ENCODE measurements at regions not wholly inside any gene's neighbourhood (a gene's known extent, or its start where the extent isn't known, plus 50 kb on each side); places are given as distances from the start of the nearest gene placed in this dataset.

DNA sequence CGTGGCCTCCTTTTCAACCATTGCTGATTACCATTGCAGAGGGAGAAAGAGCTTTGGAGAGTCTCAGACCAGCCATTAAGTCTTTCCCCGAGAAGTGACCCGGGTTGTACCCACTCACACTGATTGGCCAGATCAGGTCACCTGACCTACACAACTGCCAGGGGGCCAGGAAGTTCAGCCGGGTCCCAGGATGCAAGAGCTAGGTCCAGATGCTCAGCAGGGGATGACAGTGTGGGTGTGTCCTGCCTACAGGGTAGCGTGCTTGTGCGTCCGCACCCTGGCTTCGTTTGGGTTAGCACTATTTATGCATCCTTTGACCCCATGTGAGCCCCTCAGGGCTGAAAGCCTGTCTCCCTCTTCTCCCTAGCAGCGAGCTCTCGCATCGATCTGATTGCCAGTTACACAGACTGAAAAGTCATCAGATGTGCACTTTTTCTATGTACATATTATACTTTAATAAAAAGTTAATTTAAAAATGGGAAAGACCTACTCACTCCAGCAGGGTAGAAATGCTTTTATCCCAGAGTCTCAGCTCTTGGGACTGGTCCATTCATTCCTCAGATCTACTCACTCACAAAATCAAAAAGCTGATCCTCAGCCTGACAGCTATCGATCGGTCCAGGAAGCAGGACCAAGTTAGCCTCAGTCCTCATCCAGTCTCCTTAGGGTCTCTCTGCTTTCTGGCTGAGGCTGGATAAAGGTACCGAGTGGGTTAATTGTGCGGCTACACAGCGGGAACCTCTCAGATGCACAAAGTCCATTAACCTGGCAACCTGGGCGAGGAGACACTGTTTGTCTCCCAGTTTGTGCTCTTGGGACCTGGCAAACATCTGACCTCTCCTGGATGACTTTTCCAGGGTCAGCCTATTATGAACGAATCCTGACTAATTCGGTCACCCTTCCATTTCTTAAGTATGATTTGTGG is 68.0 kb downstream of the SERPINA3 start:
- Histone ChIP-seq H3K79me2 (ENCODE audit: low read length) (no peaks in the 10 kb centered on the region), H3F3A (ENCODE audit: insufficient read depth, low read length) (no peaks in the 10 kb centered on the region), H4K20me1 (ENCODE audit: insufficient read depth, low read length) (no peaks in the 10 kb centered on the region), H3K4me2 (ENCODE audit: low read depth, low read length) (no peak overlapping the region), H3K27me3 (replicated peaks; ENCODE audit: insufficient read depth, low read length) (no peaks in the 10 kb centered on the region), H3K9me3 (replicated peaks; ENCODE audit: insufficient read depth, low read length) (no peaks in the 10 kb centered on the region), H3K36me3 (replicated peaks; ENCODE audit: insufficient read depth, low read length) (no peaks in the 10 kb centered on the region), H3K27ac (ENCODE audit: low read length) (no peak overlapping the region), H3K4me3 (ENCODE audit: low read length) (no peak overlapping the region), H3K4me1 (ENCODE audit: low read length) (no peaks in the 10 kb centered on the region), H3K9me2 (replicated peaks; ENCODE audit: insufficient read depth, low read length) (no peaks in the 10 kb centered on the region), H3K9ac (ENCODE audit: low read length) (no peak overlapping the region), H2AFZ (ENCODE audit: low read length) (no peak overlapping the region)
- no peak for DNase-seq
- no peak for TF ChIP-seq EZH2 (optimal IDR thresholded peaks at IDR 0.05; ENCODE audit: low read depth, low read length)
- no peak for TF ChIP-seq EZH2phosphoT487 (IDR thresholded peaks at IDR 0.05; ENCODE audit: low read length)
- TF ChIP-seq, protein P1, sequence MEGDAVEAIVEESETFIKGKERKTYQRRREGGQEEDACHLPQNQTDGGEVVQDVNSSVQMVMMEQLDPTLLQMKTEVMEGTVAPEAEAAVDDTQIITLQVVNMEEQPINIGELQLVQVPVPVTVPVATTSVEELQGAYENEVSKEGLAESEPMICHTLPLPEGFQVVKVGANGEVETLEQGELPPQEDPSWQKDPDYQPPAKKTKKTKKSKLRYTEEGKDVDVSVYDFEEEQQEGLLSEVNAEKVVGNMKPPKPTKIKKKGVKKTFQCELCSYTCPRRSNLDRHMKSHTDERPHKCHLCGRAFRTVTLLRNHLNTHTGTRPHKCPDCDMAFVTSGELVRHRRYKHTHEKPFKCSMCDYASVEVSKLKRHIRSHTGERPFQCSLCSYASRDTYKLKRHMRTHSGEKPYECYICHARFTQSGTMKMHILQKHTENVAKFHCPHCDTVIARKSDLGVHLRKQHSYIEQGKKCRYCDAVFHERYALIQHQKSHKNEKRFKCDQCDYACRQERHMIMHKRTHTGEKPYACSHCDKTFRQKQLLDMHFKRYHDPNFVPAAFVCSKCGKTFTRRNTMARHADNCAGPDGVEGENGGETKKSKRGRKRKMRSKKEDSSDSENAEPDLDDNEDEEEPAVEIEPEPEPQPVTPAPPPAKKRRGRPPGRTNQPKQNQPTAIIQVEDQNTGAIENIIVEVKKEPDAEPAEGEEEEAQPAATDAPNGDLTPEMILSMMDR (IDR thresholded peaks at IDR 0.05; ENCODE audit: low read length) = no peak

DNA sequence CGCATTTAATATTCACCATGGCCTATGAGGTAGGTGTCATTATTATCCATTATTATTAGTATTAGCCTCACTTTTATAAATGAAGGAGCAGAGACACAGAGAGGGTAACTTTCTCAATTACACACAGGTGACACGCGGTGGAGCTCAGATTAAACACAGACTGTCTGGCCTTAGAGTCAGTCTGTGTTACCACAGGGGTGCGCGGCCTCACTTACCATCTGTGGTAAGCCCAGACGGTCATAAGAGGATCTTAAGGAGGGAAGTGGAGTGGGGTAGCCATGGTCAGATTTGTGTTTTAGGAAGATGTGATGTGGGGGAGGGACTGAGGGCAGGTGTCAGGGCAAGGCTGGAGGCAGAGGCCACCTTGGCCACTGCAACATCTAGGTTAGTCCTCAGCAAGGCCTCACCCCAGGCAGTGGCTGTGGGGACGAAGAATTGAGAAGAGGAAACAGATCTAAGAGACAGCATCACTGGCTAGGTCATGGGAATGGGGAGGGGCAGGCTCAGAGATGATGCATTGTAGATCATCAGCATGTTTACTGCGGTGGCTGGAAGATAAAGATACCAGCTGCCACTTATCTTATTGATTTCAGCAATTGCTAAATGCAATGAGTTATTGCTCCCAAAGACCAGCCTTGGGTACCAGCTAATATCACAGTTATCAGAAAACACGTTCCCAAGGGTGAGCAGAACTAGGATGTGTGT is 67.1 kb downstream of the SERPINA3 start:
- Histone ChIP-seq H3K9ac (ENCODE audit: low read length) (no peak overlapping the region), H3K79me2 (ENCODE audit: low read length) (no peaks in the 10 kb centered on the region), H3K27me3 (replicated peaks; ENCODE audit: insufficient read depth, low read length) (no peaks in the 10 kb centered on the region), H3K9me3 (replicated peaks; ENCODE audit: insufficient read depth, low read length) (no peaks in the 10 kb centered on the region), H3K27ac (ENCODE audit: low read length) (no peak overlapping the region), H3K4me2 (ENCODE audit: low read depth, low read length) (no peak overlapping the region), H3K9me2 (replicated peaks; ENCODE audit: insufficient read depth, low read length) (no peaks in the 10 kb centered on the region), H4K20me1 (ENCODE audit: insufficient read depth, low read length) (no peaks in the 10 kb centered on the region), H3K36me3 (replicated peaks; ENCODE audit: insufficient read depth, low read length) (no peaks in the 10 kb centered on the region), H3K4me3 (ENCODE audit: low read length) (no peak overlapping the region), H3K4me1 (ENCODE audit: low read length) (no peaks in the 10 kb centered on the region), H2AFZ (ENCODE audit: low read length) (no peak overlapping the region), H3F3A (ENCODE audit: insufficient read depth, low read length) (no peaks in the 10 kb centered on the region)
- TF ChIP-seq EZH2phosphoT487 (IDR thresholded peaks at IDR 0.05; ENCODE audit: low read length) (no peak), EZH2 (optimal IDR thresholded peaks at IDR 0.05; ENCODE audit: low read depth, low read length) (no peak)
- TF ChIP-seq, protein P1 (IDR thresholded peaks at IDR 0.05; ENCODE audit: low read length) = no peak
- no peak for DNase-seq

DNA sequence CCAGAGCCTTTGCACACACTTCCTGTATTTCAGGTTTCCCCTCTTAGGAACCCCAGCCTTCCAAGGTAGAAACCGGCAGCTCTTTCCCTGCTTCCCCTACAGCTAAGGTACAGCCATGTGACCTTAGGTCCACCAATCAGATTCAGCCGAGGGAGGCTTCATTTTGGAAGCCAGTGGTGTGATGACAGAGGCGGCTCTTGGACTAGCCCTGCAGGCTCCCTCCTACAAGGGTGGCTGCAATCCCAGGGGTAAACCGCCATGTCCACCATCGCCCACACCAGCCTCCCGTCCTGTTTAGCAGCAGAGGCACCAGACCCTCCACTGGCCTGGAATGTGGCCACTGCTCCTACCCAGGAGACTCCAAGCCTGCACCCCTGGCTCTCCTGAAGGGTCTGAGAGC is 65.6 kb downstream of the SERPINA3 start:
- no peaks in the 10 kb centered on the region for H3F3A ChIP-seq (ENCODE audit: insufficient read depth, low read length)
- no peak overlapping the region for H2AFZ ChIP-seq (ENCODE audit: low read length)
- H3K36me3 ChIP-seq (replicated peaks; ENCODE audit: insufficient read depth, low read length) = no peaks in the 10 kb centered on the region
- no peaks in the 10 kb centered on the region for H3K27me3 ChIP-seq (replicated peaks; ENCODE audit: insufficient read depth, low read length)
- H3K9me3 ChIP-seq (replicated peaks; ENCODE audit: insufficient read depth, low read length) = no peaks in the 10 kb centered on the region
- no peaks in the 10 kb centered on the region for H3K4me1 ChIP-seq (ENCODE audit: low read length)
- TF ChIP-seq EZH2phosphoT487 (IDR thresholded peaks at IDR 0.05; ENCODE audit: low read length) (no peak), EZH2 (optimal IDR thresholded peaks at IDR 0.05; ENCODE audit: low read depth, low read length) (no peak)
- no peak overlapping the region for H3K4me3 ChIP-seq (ENCODE audit: low read length)
- H4K20me1 ChIP-seq (ENCODE audit: insufficient read depth, low read length) = no peaks in the 10 kb centered on the region
- H3K9ac ChIP-seq (ENCODE audit: low read length) = no peak overlapping the region
- no peaks in the 10 kb centered on the region for H3K9me2 ChIP-seq (replicated peaks; ENCODE audit: insufficient read depth, low read length)
- DNase-seq = no peak
- no peak overlapping the region for H3K4me2 ChIP-seq (ENCODE audit: low read depth, low read length)
- H3K79me2 ChIP-seq (ENCODE audit: low read length) = no peaks in the 10 kb centered on the region
- no peak overlapping the region for H3K27ac ChIP-seq (ENCODE audit: low read length)

Data from MM.1S (cell line).